ENCODE measurements at regions not wholly inside any gene's neighbourhood (a gene's known extent, or its start where the extent isn't known, plus 50 kb on each side); places are given as distances from the start of the nearest gene placed in this dataset.
"Not testable (repeated sequence)": the region's sequence is repeated elsewhere in the genome, so short reads cannot be mapped to it uniquely, and the experiment has no call there.

DNA sequence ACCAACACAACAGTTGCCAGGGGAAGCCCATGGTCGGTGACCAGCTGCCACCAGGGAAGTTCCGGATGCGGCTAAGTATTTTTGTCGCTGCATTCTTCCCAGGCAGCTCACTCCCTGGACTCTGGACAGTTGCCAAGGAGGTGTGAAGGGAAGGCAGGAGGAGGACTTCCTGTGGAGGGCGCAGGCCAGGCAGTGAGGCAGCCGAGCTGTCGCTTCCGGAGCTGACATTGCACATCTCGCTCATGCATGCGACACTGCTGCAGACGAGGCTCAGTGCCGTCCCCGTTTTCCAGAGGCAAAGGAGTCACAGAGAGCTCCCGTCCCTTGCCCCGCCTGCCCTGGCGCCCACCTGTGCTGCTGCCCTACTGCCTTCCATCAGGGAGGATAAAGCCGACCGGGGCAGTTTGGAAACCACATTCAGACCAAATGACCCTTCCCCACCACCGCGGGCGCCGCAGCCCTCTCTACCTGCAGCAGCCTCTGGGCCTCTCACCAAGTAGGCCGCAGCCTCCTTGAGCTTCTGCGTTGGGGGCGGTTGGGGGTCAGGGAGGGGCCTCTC, 81.4 kb downstream of the NENF start:
- DNase-seq (ENCODE audit: low read depth), result peak; percentile 15
- TF ChIP-seq, protein P1, sequence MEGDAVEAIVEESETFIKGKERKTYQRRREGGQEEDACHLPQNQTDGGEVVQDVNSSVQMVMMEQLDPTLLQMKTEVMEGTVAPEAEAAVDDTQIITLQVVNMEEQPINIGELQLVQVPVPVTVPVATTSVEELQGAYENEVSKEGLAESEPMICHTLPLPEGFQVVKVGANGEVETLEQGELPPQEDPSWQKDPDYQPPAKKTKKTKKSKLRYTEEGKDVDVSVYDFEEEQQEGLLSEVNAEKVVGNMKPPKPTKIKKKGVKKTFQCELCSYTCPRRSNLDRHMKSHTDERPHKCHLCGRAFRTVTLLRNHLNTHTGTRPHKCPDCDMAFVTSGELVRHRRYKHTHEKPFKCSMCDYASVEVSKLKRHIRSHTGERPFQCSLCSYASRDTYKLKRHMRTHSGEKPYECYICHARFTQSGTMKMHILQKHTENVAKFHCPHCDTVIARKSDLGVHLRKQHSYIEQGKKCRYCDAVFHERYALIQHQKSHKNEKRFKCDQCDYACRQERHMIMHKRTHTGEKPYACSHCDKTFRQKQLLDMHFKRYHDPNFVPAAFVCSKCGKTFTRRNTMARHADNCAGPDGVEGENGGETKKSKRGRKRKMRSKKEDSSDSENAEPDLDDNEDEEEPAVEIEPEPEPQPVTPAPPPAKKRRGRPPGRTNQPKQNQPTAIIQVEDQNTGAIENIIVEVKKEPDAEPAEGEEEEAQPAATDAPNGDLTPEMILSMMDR (IDR thresholded peaks at IDR 0.05; ENCODE audit: insufficient read depth, low read length), result no peak
- no peak overlapping the region for H3K4me3 ChIP-seq (ENCODE audit: low read depth, low read length)

DNA sequence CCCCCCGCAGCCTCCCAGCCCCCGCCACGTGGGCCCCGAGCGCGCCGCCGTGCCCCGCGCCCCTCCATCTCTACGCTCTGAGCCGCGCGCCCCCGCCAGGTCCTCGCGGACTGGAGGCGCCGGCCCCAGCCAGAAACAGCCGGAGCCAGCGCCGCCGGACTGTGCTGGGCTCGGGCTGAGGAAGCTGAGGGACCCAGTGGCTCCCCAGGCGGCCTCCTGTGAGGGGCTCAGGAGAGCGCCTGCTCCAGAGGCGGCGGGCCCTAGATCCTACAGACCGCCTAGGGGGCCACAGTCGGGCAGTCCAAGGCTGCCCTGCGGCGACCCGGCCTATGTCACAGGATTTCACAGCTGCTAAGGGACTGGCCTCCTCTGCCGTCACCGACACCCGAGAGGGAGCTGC, 82.1 kb downstream of the NENF start:
- TF ChIP-seq, protein P1 (IDR thresholded peaks at IDR 0.05; ENCODE audit: insufficient read depth, low read length), result no peak
- DNase-seq (ENCODE audit: low read depth), result no peak
- H3K4me3 ChIP-seq (ENCODE audit: low read depth, low read length), result no peak overlapping the region

DNA sequence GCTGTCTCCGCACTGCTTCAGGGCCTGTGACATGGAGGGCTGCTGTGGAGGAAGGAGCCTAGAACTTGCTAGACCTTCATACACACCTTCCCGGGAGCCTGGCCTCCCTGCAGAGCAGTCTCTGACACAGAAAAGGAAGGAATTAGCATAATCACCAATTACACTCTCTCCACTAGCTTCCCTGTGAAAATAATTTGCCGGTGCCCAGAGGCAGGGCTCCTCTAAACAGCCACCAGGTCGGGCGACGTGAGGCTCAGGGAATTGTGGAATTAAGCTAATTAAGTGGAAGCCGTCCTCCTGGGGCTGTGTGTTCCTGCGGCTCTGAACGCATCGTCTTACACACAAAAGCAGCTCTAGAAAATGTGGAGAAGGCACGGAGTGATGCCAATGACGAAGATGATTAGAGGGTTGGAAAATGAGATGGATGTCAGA, 82.6 kb downstream of the NENF start:
- DNase-seq (ENCODE audit: low read depth), result no peak

DNA sequence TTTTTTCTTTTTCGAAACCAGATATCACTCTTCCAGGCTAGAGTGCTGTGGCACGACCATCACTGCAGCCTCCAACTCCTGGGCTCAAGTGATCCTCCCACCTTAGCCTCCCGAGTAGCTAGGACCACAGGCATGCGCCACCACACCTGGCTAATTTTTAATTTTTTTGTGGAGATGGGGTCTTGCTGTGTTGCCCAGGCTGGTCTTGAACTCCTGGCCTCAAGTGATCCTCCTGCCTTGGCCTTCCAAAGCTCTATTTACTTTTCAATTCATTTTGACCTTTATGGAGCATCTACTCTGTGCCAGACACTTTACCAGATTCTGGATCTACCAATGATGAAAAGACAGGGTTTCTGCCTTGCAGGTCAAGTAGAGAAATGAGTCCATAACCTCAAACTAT, 83.3 kb downstream of the NENF start:
- H3K4me3 ChIP-seq (ENCODE audit: low read depth, low read length), result not testable (repeated sequence)

More for the DNA sequence above, 82.6 kb downstream of the NENF start:
- no peak overlapping the region for H3K4me3 ChIP-seq (ENCODE audit: low read depth, low read length)
- TF ChIP-seq, protein P1 (IDR thresholded peaks at IDR 0.05; ENCODE audit: insufficient read depth, low read length), result no peak

DNA sequence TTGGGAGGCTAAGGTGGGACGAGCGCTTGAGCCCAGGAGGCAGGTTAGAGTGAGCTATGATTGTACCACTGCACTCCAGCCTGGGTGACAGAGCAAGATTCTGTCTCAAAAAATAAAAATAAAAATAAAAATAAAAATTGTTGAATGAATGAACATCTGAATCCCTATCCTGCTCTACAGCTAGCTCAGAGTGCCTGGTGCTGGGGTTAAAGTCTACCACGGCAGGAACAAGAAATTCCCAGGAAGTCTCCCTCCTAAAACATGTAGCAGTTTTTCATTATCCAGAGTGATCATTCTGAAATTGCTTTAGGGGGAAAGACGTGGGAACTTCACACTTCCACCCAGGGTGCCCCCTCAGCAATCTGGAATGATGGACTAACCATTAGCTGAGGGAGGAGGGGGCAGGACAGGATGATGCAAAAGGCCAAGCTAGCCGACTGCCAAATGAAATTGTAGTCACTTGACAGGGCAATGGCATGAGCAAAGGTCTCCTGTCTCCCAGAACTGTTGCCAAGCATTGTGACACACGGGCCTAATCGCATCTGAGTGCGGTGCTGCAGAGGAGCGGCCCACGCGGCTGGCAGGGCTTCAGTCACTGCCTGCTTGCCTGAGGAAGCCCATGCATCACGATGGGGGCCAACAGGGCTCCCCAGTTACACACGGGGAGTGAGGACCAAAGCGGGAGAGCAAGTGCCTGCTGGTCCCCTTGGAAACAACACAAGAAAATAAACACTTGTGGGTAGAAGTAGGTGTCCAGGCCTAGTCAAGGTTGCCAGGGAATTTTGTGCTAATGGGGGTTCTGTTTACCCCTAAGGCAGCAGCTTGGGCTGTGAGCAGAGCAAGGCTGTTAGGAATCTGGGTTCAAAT, 85.7 kb downstream of the NENF start:
- TF ChIP-seq, protein P1 (IDR thresholded peaks at IDR 0.05; ENCODE audit: insufficient read depth, low read length), result no peak
- H3K4me3 ChIP-seq (ENCODE audit: low read depth, low read length), result no peak overlapping the region
- DNase-seq (ENCODE audit: low read depth), result peak; percentile 65

More for the DNA sequence above, 83.3 kb downstream of the NENF start:
- DNase-seq (ENCODE audit: low read depth), result not testable (repeated sequence)

DNA sequence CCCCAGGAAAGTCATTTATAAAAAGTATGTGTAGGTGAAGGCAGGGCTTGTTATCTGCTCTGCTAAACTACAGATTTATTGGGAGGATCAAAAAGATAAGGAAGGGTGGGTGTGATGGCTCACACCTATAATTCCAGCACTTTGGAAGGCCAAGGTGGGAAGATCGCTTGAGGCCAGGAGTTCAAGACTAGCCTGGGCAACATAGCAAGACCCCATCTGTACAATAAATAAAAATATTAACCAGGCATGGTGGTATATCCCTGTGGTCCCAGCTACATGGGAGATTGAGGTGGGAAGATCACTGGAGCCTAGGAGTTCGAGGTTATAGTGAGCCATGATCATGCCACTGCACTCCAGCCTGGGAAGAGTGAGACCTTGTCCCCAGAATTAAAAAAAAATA, 86.4 kb downstream of the NENF start:
- H3K4me3 ChIP-seq (ENCODE audit: low read depth, low read length), result no peak overlapping the region
- TF ChIP-seq, protein P1 (IDR thresholded peaks at IDR 0.05; ENCODE audit: insufficient read depth, low read length), result no peak
- no peak for DNase-seq (ENCODE audit: low read depth)

DNA sequence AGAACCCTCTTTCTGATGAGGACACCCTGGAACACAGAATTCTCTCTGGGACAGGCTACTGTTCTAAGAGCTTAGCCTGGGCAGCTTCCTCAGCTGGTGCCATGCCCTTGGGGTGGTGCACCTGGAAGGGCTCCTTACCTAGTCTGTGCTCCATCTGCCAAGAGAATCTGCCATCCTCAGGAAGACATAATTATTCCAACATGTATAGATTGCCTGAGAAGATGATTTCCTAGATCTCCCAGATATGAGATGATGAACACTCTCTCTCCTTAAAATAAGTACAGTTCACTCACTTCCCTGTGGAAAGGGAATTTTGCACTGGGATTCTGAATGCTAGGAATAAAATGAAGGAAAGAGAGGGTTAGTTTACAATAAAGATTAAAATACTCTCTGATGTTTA, 87.6 kb downstream of the NENF start:
- H3K4me3 ChIP-seq (ENCODE audit: low read depth, low read length), result no peak overlapping the region
- TF ChIP-seq, protein P1 (IDR thresholded peaks at IDR 0.05; ENCODE audit: insufficient read depth, low read length), result no peak
- no peak for DNase-seq (ENCODE audit: low read depth)

Measured in fibroblast of the aortic adventitia (primary cell).